ENCODE measurements at regions not wholly inside any gene's neighbourhood (a gene's known extent, or its start where the extent isn't known, plus 50 kb on each side); places are given as distances from the start of the nearest gene placed in this dataset.

DNA sequence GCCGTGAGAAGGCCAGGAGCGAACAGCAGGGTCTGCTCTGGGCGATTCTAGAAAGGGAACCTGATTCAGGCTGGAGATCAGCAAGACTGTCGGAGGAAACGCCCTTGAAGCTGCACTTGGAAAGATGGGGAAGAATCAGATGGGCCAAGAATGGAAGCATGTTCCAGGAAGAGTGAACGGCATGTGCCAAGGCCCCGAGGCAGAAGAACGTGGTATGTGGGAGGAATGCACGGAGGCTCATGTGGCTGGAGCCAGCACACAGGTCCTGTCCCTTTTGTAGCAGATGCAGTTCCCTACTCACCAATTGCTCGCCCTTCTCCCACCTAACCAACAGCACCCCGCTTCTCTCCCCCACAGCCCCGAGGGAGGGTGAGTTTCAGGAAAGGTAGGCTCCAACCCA, 180.6 kb downstream of the TFAP2C start:
- no peak for DNase-seq (ENCODE audit: low read depth, low spot score)
- intact Hi-C loops (cut with micrococcal nuclease; ENCODE audit: unreplicated experiment) = no loop called here
- Histone ChIP-seq H3K4me3 (ENCODE audit: low read depth in 2 of 2, low read length in 2 of 2) (no peak overlapping the region), H3K4me1 (ENCODE audit: control insufficient read depth, insufficient read depth, low read length) (peaks cover under 1% of the 10 kb centered on the region), H3K9me3 (ENCODE audit: control insufficient read depth, insufficient read depth, low read depth, low read length) (no peaks in the 10 kb centered on the region), H3K27ac (ENCODE audit: low read length) (no peak overlapping the region), H3K27me3 (ENCODE audit: control insufficient read depth, insufficient read depth, low read length) (no peaks in the 10 kb centered on the region), H3K36me3 (ENCODE audit: control insufficient read depth, insufficient read depth, low read length) (no peaks in the 10 kb centered on the region)
- ChIA-PET POLR2A (no interaction called here), CTCF (no interaction called here)
- no peak for ATAC-seq
- TF ChIP-seq SIN3A (IDR thresholded peaks at IDR 0.05; ENCODE audit: borderline replicate concordance, insufficient read depth, low read depth, low read length) (no peak), TCF7L2 (IDR thresholded peaks at IDR 0.05; ENCODE audit: low read depth, low read length) (no peak), POLR2AphosphoS5 (IDR thresholded peaks at IDR 0.05; ENCODE audit: low read depth, low read length) (no peak)
- TF ChIP-seq, protein P1, sequence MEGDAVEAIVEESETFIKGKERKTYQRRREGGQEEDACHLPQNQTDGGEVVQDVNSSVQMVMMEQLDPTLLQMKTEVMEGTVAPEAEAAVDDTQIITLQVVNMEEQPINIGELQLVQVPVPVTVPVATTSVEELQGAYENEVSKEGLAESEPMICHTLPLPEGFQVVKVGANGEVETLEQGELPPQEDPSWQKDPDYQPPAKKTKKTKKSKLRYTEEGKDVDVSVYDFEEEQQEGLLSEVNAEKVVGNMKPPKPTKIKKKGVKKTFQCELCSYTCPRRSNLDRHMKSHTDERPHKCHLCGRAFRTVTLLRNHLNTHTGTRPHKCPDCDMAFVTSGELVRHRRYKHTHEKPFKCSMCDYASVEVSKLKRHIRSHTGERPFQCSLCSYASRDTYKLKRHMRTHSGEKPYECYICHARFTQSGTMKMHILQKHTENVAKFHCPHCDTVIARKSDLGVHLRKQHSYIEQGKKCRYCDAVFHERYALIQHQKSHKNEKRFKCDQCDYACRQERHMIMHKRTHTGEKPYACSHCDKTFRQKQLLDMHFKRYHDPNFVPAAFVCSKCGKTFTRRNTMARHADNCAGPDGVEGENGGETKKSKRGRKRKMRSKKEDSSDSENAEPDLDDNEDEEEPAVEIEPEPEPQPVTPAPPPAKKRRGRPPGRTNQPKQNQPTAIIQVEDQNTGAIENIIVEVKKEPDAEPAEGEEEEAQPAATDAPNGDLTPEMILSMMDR (IDR thresholded peaks at IDR 0.05) = no peak
- TF ChIP-seq, protein P2, sequence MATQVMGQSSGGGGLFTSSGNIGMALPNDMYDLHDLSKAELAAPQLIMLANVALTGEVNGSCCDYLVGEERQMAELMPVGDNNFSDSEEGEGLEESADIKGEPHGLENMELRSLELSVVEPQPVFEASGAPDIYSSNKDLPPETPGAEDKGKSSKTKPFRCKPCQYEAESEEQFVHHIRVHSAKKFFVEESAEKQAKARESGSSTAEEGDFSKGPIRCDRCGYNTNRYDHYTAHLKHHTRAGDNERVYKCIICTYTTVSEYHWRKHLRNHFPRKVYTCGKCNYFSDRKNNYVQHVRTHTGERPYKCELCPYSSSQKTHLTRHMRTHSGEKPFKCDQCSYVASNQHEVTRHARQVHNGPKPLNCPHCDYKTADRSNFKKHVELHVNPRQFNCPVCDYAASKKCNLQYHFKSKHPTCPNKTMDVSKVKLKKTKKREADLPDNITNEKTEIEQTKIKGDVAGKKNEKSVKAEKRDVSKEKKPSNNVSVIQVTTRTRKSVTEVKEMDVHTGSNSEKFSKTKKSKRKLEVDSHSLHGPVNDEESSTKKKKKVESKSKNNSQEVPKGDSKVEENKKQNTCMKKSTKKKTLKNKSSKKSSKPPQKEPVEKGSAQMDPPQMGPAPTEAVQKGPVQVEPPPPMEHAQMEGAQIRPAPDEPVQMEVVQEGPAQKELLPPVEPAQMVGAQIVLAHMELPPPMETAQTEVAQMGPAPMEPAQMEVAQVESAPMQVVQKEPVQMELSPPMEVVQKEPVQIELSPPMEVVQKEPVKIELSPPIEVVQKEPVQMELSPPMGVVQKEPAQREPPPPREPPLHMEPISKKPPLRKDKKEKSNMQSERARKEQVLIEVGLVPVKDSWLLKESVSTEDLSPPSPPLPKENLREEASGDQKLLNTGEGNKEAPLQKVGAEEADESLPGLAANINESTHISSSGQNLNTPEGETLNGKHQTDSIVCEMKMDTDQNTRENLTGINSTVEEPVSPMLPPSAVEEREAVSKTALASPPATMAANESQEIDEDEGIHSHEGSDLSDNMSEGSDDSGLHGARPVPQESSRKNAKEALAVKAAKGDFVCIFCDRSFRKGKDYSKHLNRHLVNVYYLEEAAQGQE (IDR thresholded peaks at IDR 0.05; ENCODE audit: insufficient read depth in 1 of 2, low read depth in 2 of 2, low read length in 1 of 2) = no peak
- in situ Hi-C loops (cut with HindIII; ENCODE audit: low pct_unique_long_range_greater_than_20kb, low sequenced_read_pairs) = no loop called here
- BruUV-seq (replicated peaks) = no TSS peak

DNA sequence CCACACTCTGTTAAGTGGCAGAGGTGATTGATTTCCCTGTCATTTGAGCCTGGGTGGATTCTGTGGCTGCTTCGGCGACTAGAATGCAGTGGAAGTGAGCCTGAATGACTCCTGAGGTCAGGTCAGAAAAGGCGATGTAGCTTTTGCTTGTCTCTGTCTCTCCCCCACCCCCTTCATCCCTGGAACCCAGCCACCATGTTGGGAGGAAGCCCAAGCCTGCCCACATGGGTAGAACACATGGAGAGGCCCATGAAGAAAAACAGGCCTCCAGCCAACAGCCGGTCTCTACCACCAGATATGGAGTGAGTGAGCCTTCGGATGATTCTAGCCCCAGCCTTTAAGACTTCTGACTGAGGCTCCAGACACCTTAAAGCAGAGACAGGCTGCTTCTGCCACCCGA, 181.0 kb downstream of the TFAP2C start:
- no peak for ATAC-seq
- Histone ChIP-seq H3K4me3 (ENCODE audit: low read depth in 2 of 2, low read length in 2 of 2) (no peak overlapping the region), H3K27ac (ENCODE audit: low read length) (no peak overlapping the region), H3K4me1 (ENCODE audit: control insufficient read depth, insufficient read depth, low read length) (no peaks in the 10 kb centered on the region; the same call in 1 of the 2 replicates), H3K9me3 (ENCODE audit: control insufficient read depth, insufficient read depth, low read depth, low read length) (no peaks in the 10 kb centered on the region), H3K36me3 (ENCODE audit: control insufficient read depth, insufficient read depth, low read length) (no peaks in the 10 kb centered on the region), H3K27me3 (ENCODE audit: control insufficient read depth, insufficient read depth, low read length) (no peaks in the 10 kb centered on the region)
- CTCF ChIA-PET = no interaction called here
- TF ChIP-seq, protein P2 (IDR thresholded peaks at IDR 0.05; ENCODE audit: insufficient read depth in 1 of 2, low read depth in 2 of 2, low read length in 1 of 2) = no peak
- TF ChIP-seq SIN3A (IDR thresholded peaks at IDR 0.05; ENCODE audit: borderline replicate concordance, insufficient read depth, low read depth, low read length) = no peak
- TF ChIP-seq POLR2AphosphoS5 (IDR thresholded peaks at IDR 0.05; ENCODE audit: low read depth, low read length) = no peak
- no peak for TF ChIP-seq TCF7L2 (IDR thresholded peaks at IDR 0.05; ENCODE audit: low read depth, low read length)
- no TSS peak for BruUV-seq (replicated peaks)
- POLR2A ChIA-PET = no interaction called here
- intact Hi-C loops (cut with micrococcal nuclease; ENCODE audit: unreplicated experiment) (no loop called here), in situ Hi-C loops (cut with HindIII; ENCODE audit: low pct_unique_long_range_greater_than_20kb, low sequenced_read_pairs) (no loop called here)
- DNase-seq (ENCODE audit: low read depth, low spot score) = no peak
